PFSK-1 (cell line): ENCODE measurements at regions not wholly inside any gene's neighbourhood (a gene's known extent, or its start where the extent isn't known, plus 50 kb on each side); places are given as distances from the start of the nearest gene placed in this dataset.

ENCODE experiments used
- FOXP2 ChIP-seq: optimal IDR thresholded peaks from 2 replicates; pipeline ENCODE3; 2011; ENCODE audit warnings: borderline replicate concordance, control low read depth, inconsistent platforms; ENCODE audit not compliant: insufficient read depth; ENCODE audit errors: extremely low read length, extremely low read depth
- POLR2AphosphoS5 ChIP-seq: IDR thresholded peaks from 2 replicates; pipeline ENCODE4 v1.6.1; 2012; ENCODE audit warnings: low read depth, mild to moderate bottlenecking, control low read depth, low read length, moderate library complexity
- REST ChIP-seq, 2 experiments: IDR thresholded peaks; 2 replicates each; pipeline versions ENCODE4 v1.6.1 to v1.8.0; 2011 to 2012; ENCODE audit warnings: low read depth in 2 of 2, low read length in 2 of 2, control low read depth in 1 of 2, inconsistent platforms in 1 of 2, mild to moderate bottlenecking in 1 of 2, moderate library complexity in 1 of 2; ENCODE audit not compliant: insufficient read depth in 1 of 2
- SIN3A ChIP-seq: IDR thresholded peaks from 2 replicates; pipeline ENCODE4 v1.6.1; 2012; ENCODE audit warnings: mild to moderate bottlenecking, low read length, moderate library complexity, borderline replicate concordance; ENCODE audit not compliant: insufficient read depth
- TAF1 ChIP-seq: IDR thresholded peaks from 2 replicates; pipeline ENCODE4 v1.6.1; 2012; ENCODE audit warnings: low read length, control low read depth, borderline replicate concordance; ENCODE audit not compliant: insufficient read depth

GRCh38 chr5:62718324-62718723 is 139.7 kb downstream of the LRRC70 start:
- TF ChIP-seq POLR2AphosphoS5, result no peak
- no peak for TF ChIP-seq FOXP2
- no peak for TF ChIP-seq SIN3A
- TF ChIP-seq REST (IDR thresholded peaks at IDR 0.05; ENCODE audit: insufficient read depth in 1 of 2, low read depth in 2 of 2, low read length in 2 of 2), result no peak
- no peak for TF ChIP-seq TAF1

- TF ChIP-seq REST (IDR thresholded peaks at IDR 0.05; ENCODE audit: insufficient read depth in 1 of 2, low read depth in 2 of 2, low read length in 2 of 2) (no peak), TAF1 (no peak), POLR2AphosphoS5 (no peak), FOXP2 (no peak), SIN3A (no peak)
These were observed 138.8 kb downstream of the LRRC70 start for GRCh38 chr5:62717301-62717933.

- TF ChIP-seq REST (IDR thresholded peaks at IDR 0.05; ENCODE audit: insufficient read depth in 1 of 2, low read depth in 2 of 2, low read length in 2 of 2) (no peak), POLR2AphosphoS5 (no peak)
These were observed 135.7 kb downstream of the LRRC70 start for GRCh38 chr5:62714296-62714695.

GRCh38 chr5:62708481-62709325 is 130.1 kb downstream of the LRRC70 start:
- TF ChIP-seq SIN3A (no peak), POLR2AphosphoS5 (no peak), REST (IDR thresholded peaks at IDR 0.05; ENCODE audit: insufficient read depth in 1 of 2, low read depth in 2 of 2, low read length in 2 of 2) (no peak), FOXP2 (no peak), TAF1 (no peak)

- TF ChIP-seq REST (IDR thresholded peaks at IDR 0.05; ENCODE audit: insufficient read depth in 1 of 2, low read depth in 2 of 2, low read length in 2 of 2) (no peak), TAF1 (no peak), SIN3A (no peak), POLR2AphosphoS5 (no peak), FOXP2 (no peak)
These were observed 128.9 kb downstream of the LRRC70 start for GRCh38 chr5:62707563-62707962.
